Activated CD4-positive, alpha-beta T cell treated with anti-CD3 and anti-CD28 coated beads, Interleukin-2, amount 10 ng/mL, durations not matched to agents 7 days and 5 days (primary cell): ENCODE measurements at regions not wholly inside any gene's neighbourhood (a gene's known extent, or its start where the extent isn't known, plus 50 kb on each side); places are given as distances from the start of the nearest gene placed in this dataset.
"Not testable (repeated sequence)": the region's sequence is repeated elsewhere in the genome, so short reads cannot be mapped to it uniquely, and the experiment has no call there.

ENCODE experiments used
- CTCF ChIA-PET: fragments of 350-600 bp; sonication (Branson Sonifier 250); formaldehyde crosslinking; loops from one replicate; lab custom pipeline; 2021; ENCODE audit warnings: antibody characterized with exemption; lab: Charles Lee
- POLR2A ChIA-PET: fragments of 350-600 bp; sonication (Branson Sonifier 250); formaldehyde crosslinking; loops from one replicate; lab custom pipeline; 2021; ENCODE audit warnings: antibody characterized with exemption; lab: Charles Lee
- DNase-seq: peaks from one replicate; pipeline ENCODE4 v3.0.0-alpha.2; 2020
- H3K27ac Mint-ChIP-seq: one replicate; pipeline ENCODE4 v1.8.0; 2021; ENCODE audit warnings: mild to moderate bottlenecking, moderate library complexity, mixed read lengths
- H3K27me3 Mint-ChIP-seq: one replicate; pipeline ENCODE4 v1.8.0; 2021; ENCODE audit warnings: mixed read lengths
- H3K36me3 Mint-ChIP-seq: one replicate; pipeline ENCODE4 v1.8.0; 2021; ENCODE audit warnings: low read depth, mixed read lengths
- H3K4me1 Mint-ChIP-seq: one replicate; pipeline ENCODE4 v1.8.0; 2021; ENCODE audit warnings: mixed read lengths
- H3K4me3 Mint-ChIP-seq: one replicate; pipeline ENCODE4 v1.8.0; 2021; ENCODE audit warnings: mild to moderate bottlenecking, moderate library complexity, mixed read lengths
- H3K9me3 Mint-ChIP-seq: one replicate; pipeline ENCODE4 v1.8.0; 2021; ENCODE audit warnings: mixed read lengths

DNA sequence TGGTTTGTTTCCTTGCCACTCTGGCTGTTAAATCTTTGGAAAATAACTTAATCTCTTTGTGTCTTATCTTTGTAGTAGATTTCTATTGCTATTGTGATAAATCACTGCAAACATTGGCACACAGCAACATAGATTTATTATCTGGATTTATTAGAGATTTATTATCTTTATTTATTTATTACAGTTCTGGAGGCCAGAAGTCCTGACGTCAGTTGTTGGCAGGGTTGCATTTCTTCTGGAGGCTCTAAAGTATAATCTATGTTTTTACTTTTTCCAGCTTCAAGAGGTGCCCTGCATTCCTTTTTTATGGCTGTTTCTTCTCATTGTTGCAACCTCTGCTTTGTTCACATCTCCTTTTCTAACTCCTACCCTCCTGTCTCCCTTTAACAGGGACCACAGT is 542.8 kb downstream of the GRXCR1 start:
- H3K4me1 Mint-ChIP-seq: no peaks in the 10 kb centered on the region
- peaks cover 13% of the 10 kb centered on the region for H3K9me3 Mint-ChIP-seq
- no peaks in the 10 kb centered on the region for H3K36me3 Mint-ChIP-seq
- H3K27me3 Mint-ChIP-seq: no peaks in the 10 kb centered on the region
- H3K27ac Mint-ChIP-seq: no peak overlapping the region
- ChIA-PET POLR2A (no interaction called here), CTCF (no interaction called here)
- no peak overlapping the region for H3K4me3 Mint-ChIP-seq
- DNase-seq: no peak

DNA sequence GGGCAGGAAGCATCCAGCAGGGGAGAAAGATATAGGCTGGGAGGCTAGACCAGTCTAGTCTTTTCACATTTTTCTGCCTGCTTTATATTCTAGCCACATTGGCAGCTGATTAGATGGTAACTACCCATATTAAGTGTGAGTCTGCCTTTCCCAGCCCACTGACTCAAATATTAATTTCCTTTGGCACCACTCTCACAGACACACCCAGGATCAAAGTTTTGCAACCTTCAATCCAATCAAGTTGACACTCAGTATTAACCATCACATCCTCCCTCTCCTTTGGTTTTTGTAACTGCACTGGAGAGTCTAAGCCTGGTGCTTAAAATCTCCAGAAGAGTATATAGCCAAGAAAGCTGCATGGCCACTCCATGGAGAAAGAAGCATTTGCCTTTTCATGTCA is 560.4 kb downstream of the GRXCR1 start:
- ChIA-PET CTCF (no interaction called here), POLR2A (no interaction called here)
- H3K9me3 Mint-ChIP-seq: peaks cover 3% of the 10 kb centered on the region
- H3K27ac Mint-ChIP-seq: no peak overlapping the region
- peak; percentile 10 for DNase-seq
- H3K27me3 Mint-ChIP-seq: no peaks in the 10 kb centered on the region
- no peaks in the 10 kb centered on the region for H3K4me1 Mint-ChIP-seq
- no peak overlapping the region for H3K4me3 Mint-ChIP-seq
- H3K36me3 Mint-ChIP-seq: no peaks in the 10 kb centered on the region

DNA sequence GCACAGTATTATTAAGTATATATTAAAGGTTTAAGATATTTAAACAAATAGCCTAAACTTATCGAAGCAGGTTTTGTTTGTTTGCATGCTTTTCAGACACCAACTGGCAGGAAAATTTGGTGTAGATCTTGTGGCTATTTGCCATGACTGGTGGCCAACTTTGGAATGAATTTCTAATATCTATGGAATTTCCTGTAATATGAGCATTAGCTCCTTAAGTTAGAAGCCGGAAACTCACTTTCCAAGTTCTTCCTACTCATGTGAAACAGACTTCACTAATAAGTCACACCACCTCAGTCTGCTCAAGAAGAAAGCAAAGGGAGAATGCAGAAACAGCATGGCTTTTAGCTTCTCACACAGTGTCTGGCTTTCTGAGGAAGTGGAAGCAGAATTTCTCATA is 563.9 kb downstream of the GRXCR1 start:
- Mint-ChIP-seq H3K4me3 (no peak overlapping the region), H3K36me3 (no peaks in the 10 kb centered on the region), H3K9me3 (peaks cover 3% of the 10 kb centered on the region), H3K27me3 (no peaks in the 10 kb centered on the region), H3K4me1 (no peaks in the 10 kb centered on the region), H3K27ac (no peak overlapping the region)
- CTCF ChIA-PET: no interaction called here
- POLR2A ChIA-PET: no interaction called here
- DNase-seq: no peak

DNA sequence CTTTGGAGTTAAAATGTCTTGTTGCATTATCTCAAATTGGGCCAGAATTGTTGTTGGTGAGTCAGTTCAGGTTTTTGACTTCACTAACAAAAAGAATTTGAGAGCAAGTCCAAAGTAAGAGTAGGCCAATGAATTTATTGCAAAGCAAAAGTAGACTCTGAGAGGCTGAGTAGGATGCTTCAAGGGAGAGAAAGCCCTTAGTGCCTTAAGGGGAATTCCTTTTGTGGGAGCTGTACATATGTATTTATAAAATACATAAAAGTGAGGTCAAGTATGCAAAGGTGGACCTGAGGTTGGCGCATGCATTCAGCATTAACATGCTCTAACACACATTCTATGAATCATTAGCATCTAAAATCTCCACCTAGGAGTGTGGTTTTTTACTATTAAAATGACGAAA is 565.4 kb downstream of the GRXCR1 start:
- Mint-ChIP-seq H3K9me3 (peaks cover 3% of the 10 kb centered on the region), H3K27me3 (no peaks in the 10 kb centered on the region), H3K27ac (no peak overlapping the region), H3K4me1 (no peaks in the 10 kb centered on the region), H3K4me3 (no peak overlapping the region), H3K36me3 (no peaks in the 10 kb centered on the region)
- POLR2A ChIA-PET: no interaction called here
- CTCF ChIA-PET: no interaction called here
- DNase-seq: no peak

DNA sequence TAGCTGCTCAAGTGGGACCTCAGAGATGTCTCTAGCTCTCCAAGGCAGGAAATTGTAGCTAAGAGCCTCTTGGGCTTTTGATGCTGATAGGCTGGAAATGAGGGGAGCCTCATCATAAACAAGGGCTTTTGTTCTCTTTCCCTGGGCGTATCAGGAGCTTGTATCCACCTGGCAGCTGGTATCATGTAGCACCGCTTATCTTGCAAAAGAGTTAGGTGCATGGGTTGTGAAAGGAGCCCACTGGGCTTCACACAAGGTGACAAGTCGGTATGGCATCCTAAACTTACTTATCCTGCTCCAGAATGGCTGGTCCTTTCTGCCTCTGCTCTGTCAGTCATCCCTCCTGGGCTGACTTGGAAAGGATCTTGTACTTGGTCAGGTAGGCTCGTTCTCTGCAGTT is 565.8 kb downstream of the GRXCR1 start:
- DNase-seq: no peak
- no peak overlapping the region for H3K4me3 Mint-ChIP-seq
- no peaks in the 10 kb centered on the region for H3K4me1 Mint-ChIP-seq
- H3K27ac Mint-ChIP-seq: no peak overlapping the region
- H3K36me3 Mint-ChIP-seq: no peaks in the 10 kb centered on the region
- H3K9me3 Mint-ChIP-seq: peaks cover 3% of the 10 kb centered on the region
- H3K27me3 Mint-ChIP-seq: no peaks in the 10 kb centered on the region
- ChIA-PET POLR2A (no interaction called here), CTCF (no interaction called here)

DNA sequence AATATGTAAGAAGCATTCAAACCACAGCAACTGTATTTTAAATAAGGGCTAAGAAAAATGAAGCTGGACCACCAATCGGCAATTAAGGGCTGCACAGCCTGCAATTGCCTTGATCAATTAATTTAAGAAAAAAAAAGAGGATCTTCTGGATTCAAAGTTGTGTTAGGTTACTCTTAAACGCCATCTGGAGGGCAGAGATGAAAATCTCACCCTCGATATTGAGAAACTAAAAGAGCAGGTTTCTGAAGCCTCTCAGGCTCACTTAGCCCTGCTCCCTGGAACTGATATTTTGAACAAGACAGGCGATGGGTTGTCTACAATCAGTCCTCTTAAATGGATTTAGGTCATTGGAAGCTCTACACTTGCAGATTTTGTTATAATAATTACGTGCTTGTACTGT is 579.4 kb downstream of the GRXCR1 start:
- ChIA-PET CTCF (no interaction called here), POLR2A (no interaction called here)
- Mint-ChIP-seq H3K9me3 (peaks cover 37% of the 10 kb centered on the region), H3K4me3 (no peak overlapping the region), H3K36me3 (no peaks in the 10 kb centered on the region), H3K27ac (no peak overlapping the region), H3K4me1 (no peaks in the 10 kb centered on the region), H3K27me3 (no peaks in the 10 kb centered on the region)
- DNase-seq: no peak

DNA sequence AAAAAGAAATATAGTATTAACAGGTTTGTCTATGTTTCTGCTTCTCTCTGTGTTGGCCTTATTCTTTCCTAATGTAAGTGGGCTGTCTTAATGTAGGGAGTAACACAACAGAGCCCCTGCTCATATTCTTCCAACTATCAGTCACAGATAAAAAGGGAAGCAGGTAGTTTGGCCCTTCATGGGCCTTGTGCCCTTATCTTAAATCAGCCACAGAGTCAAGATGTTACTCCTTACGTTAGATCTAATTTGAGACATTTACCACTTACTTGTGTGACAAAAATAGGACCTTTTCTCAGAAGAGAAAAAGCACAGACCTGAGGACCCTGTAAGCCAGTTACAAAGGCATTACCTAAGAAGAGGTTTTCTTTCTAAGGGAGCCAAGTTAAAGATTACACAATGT is 589.0 kb downstream of the GRXCR1 start:
- H3K4me1 Mint-ChIP-seq: no peaks in the 10 kb centered on the region
- CTCF ChIA-PET: no interaction called here
- peaks cover 6% of the 10 kb centered on the region for H3K9me3 Mint-ChIP-seq
- POLR2A ChIA-PET: no interaction called here
- no peak overlapping the region for H3K4me3 Mint-ChIP-seq
- no peaks in the 10 kb centered on the region for H3K36me3 Mint-ChIP-seq
- H3K27ac Mint-ChIP-seq: no peak overlapping the region
- H3K27me3 Mint-ChIP-seq: no peaks in the 10 kb centered on the region
- DNase-seq: no peak

DNA sequence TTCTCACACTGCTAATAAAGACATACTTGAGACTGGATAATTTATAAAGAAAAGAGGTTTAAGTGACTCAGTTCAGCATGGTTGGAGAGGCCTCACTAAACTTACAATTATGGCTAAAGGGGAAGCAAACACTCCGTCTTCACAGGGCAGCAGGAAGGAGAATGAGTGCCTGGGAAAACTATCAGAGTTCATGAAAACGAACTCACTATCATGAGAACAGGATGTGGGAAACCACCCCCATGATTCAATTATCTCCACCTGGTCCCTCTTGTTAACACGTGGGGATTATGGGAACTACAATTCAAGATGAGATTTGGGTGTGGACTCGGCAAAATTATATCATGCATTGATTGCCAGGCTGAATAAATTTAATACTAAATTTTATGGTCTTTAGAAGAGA is 592.7 kb downstream of the GRXCR1 start:
- no peak overlapping the region for H3K27ac Mint-ChIP-seq
- H3K9me3 Mint-ChIP-seq: peaks cover 6% of the 10 kb centered on the region
- no peaks in the 10 kb centered on the region for H3K36me3 Mint-ChIP-seq
- ChIA-PET CTCF (no interaction called here), POLR2A (no interaction called here)
- no peaks in the 10 kb centered on the region for H3K4me1 Mint-ChIP-seq
- no peak for DNase-seq
- H3K27me3 Mint-ChIP-seq: no peaks in the 10 kb centered on the region
- H3K4me3 Mint-ChIP-seq: no peak overlapping the region

DNA sequence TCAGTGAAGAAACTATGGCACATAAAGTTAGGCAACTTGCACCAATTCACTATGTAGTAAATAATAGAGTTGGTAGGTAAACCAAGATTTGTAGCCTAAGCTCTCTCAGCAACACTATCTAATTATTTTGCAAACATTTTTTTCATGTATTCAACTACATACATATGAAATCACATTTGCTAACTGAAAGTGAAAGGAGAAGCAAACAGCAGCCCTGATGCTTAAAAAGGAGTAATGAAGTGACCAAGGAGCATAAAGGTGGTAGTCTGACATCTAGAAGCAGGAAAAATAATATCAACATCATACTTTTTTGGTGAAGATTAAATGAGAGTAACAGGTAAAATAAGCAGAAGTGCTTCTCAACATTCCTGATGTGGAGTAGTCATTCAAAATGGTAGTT is 603.7 kb downstream of the GRXCR1 start:
- H3K27me3 Mint-ChIP-seq: no peaks in the 10 kb centered on the region
- H3K4me1 Mint-ChIP-seq: no peaks in the 10 kb centered on the region
- no peak overlapping the region for H3K4me3 Mint-ChIP-seq
- no peak overlapping the region for H3K27ac Mint-ChIP-seq
- DNase-seq: no peak
- H3K9me3 Mint-ChIP-seq: no peaks in the 10 kb centered on the region
- H3K36me3 Mint-ChIP-seq: no peaks in the 10 kb centered on the region
- ChIA-PET POLR2A (no interaction called here), CTCF (no interaction called here)

DNA sequence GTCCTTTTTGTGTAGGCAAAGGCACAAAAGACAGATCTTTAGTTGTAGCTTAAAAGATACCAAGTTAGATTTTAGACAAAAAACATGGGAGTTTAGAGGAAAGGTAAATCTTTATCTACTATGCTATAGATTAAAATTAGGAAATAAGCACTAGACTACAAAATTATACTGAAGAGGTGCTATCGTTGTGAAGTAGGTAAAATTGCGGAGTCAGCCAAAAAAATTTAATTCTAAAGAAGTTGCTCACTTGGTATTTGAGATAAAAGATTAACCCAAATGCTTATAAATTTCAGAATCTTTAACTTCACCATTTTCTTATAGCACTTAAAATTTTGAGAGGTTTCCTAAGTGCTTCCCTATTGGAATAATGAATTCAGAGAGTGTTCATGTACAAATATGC is 604.1 kb downstream of the GRXCR1 start:
- CTCF ChIA-PET: no interaction called here
- Mint-ChIP-seq H3K27me3 (no peaks in the 10 kb centered on the region), H3K36me3 (no peaks in the 10 kb centered on the region), H3K4me1 (no peaks in the 10 kb centered on the region), H3K9me3 (no peaks in the 10 kb centered on the region), H3K4me3 (no peak overlapping the region), H3K27ac (no peak overlapping the region)
- POLR2A ChIA-PET: no interaction called here
- no peak for DNase-seq

DNA sequence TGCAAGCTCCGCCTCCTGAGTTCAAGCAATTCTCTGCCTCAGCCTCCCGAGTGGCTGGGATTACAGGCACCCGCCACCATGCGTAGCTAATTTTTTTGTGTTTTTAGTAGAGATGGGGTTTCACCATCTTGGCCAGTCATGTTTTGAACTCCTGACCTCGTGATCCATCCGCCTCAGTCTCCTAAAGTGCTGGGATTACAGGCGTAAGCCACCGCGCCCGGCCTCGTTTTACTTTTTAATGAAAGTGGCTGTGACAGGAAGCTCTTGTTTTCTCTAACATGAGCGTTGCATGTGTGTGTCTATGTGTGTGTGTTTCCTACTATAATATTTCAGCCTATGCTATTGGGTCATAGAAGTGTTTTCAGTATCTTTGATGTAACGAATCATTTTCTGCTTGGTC is 613.3 kb downstream of the GRXCR1 start:
- H3K27me3 Mint-ChIP-seq, H3K4me3 Mint-ChIP-seq, CTCF ChIA-PET, H3K27ac Mint-ChIP-seq, H3K36me3 Mint-ChIP-seq, DNase-seq, H3K9me3 Mint-ChIP-seq, H3K4me1 Mint-ChIP-seq: not testable (repeated sequence)
- POLR2A ChIA-PET: interaction anchor here (0.6 to 0.7 kb wide), 2 partner anchors 584 to 1793 kb away, joined by 4 to 5 read pairs; no protein-coding TSS in a partner anchor

DNA sequence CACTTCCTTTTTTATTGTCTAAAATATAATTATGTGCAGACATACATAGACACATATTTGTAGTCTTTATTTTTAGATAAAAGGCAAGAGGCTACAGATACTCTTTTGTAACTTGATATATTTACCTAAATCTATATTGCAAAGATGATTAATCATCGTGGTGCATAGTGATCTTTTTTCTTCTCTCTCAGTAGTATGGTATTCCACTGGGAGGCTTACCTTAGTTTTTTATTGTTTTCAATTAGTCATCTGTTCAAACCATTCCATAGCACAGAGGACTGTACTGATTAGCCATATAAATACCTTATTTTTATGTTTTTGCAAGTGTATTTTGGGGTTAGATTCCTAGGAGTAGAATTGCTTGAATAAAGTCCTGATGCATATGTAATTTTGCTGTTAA is 619.7 kb downstream of the GRXCR1 start:
- Mint-ChIP-seq H3K36me3 (no peaks in the 10 kb centered on the region), H3K27ac (no peak overlapping the region), H3K9me3 (peaks cover 8% of the 10 kb centered on the region), H3K4me1 (no peaks in the 10 kb centered on the region), H3K4me3 (no peak overlapping the region), H3K27me3 (no peaks in the 10 kb centered on the region)
- no peak for DNase-seq
- POLR2A ChIA-PET: no interaction called here
- CTCF ChIA-PET: no interaction called here

DNA sequence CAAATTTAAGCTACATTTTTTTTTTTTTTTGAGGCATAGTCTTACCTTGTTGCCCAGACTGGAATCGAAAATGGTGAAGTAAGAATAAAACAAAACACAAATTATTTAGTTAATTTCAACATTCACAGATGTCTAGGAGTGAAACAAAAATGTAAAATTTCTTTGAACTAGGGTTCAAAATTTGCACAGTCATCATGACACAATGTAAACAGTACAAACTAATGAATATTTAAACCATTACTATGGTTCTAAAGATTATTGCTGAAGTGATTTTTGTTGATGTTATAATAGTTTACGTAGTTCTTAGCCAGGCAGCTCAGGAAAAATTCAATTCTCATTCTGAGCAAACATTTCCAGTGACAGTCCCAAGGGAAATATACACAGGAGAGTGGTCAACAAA is 633.1 kb downstream of the GRXCR1 start:
- Mint-ChIP-seq H3K4me1 (no peaks in the 10 kb centered on the region), H3K9me3 (peaks cover 1% of the 10 kb centered on the region), H3K4me3 (no peak overlapping the region), H3K36me3 (no peaks in the 10 kb centered on the region), H3K27me3 (no peaks in the 10 kb centered on the region), H3K27ac (no peak overlapping the region)
- CTCF ChIA-PET: no interaction called here
- POLR2A ChIA-PET: no interaction called here
- no peak for DNase-seq

DNA sequence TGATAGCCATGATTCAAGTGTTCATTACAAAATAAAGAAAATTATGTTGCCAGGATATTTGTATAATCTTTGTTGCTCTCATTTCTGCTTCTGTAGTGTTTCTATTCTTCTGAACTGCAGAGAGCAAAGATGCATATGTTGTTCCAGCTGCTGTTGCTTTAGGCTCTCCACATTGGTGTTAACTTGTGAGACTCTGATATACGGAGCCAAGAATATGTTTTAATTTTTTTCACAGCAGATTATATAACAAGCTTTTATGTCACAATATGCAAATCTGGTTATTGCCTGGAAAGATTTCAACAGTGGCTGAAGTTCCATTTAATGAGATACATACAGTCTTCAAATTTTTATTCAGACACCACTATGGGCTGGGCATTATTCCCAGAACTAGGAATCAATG is 655.0 kb downstream of the GRXCR1 start:
- ChIA-PET POLR2A (no interaction called here), CTCF (no interaction called here)
- no peak for DNase-seq
- Mint-ChIP-seq H3K4me1 (no peaks in the 10 kb centered on the region), H3K27ac (no peak overlapping the region), H3K36me3 (no peaks in the 10 kb centered on the region), H3K4me3 (no peak overlapping the region), H3K9me3 (peaks cover 16% of the 10 kb centered on the region), H3K27me3 (no peaks in the 10 kb centered on the region)
